B cell (primary cell): ENCODE measurements at regions not wholly inside any gene's neighbourhood (a gene's known extent, or its start where the extent isn't known, plus 50 kb on each side); places are given as distances from the start of the nearest gene placed in this dataset.

Experiments
- ATAC-seq: fragments of 200-7000 bp; cut with Tn5 transposase; one replicate; pipeline ENCODE4 v1.10.0; 2021; ENCODE audit warnings: low read depth, mild to moderate bottlenecking, moderate number of reproducible peaks, moderate library complexity
- CTCF ChIA-PET: fragments of 350-600 bp; sonication (Branson Sonifier 250); formaldehyde crosslinking; loops from one replicate; lab custom pipeline; 2021; ENCODE audit warnings: antibody characterized with exemption, inconsistent platforms; lab: Charles Lee
- POLR2A ChIA-PET: fragments of 350-600 bp; sonication (Branson Sonifier 250); formaldehyde crosslinking; loops from one replicate; lab custom pipeline; 2021; ENCODE audit warnings: antibody characterized with exemption; lab: Charles Lee
- DNase-seq: peaks from one replicate; pipeline ENCODE4 v3.0.0; 2013
- H2AFZ ChIP-seq: 2 replicates; pipeline ENCODE4 v1.6.1; 2012; ENCODE audit warnings: mild to moderate bottlenecking, low read depth, low read length; ENCODE audit not compliant: insufficient read depth, poor library complexity, severe bottlenecking
- H3K27ac ChIP-seq, 2 donors: 1 replicate in 1 of 2; 2 replicates in 1 of 2; pipeline ENCODE4 v1.5.1; 2012 to 2013; ENCODE audit warnings: low read length in 2 of 2, mild to moderate bottlenecking in 2 of 2, moderate library complexity in 1 of 2
- H3K27me3 ChIP-seq, 4 experiments: fragments of 200-600 bp in 1 of 4; sonication (generic) in 1 of 4; replicated peaks in 1 of 4; 1 replicate in 2 of 4; 2 replicates in 2 of 4; pipeline versions ENCODE4 v1.6.1 to v1.7.0; 2013 to 2016; ENCODE audit warnings: low read length in 3 of 4, mild to moderate bottlenecking in 2 of 4, mixed read lengths in 1 of 4, moderate library complexity in 1 of 4; ENCODE audit not compliant: insufficient read depth in 4 of 4, control insufficient read depth in 3 of 4; ENCODE audit errors: control extremely low read depth in 1 of 4
- H3K36me3 ChIP-seq, 2 experiments: replicated peaks in 1 of 2; 1 replicate in 1 of 2; 2 replicates in 1 of 2; pipeline versions ENCODE4 v1.6.1 to v1.7.1; 2013; ENCODE audit warnings: low read length in 1 of 2; ENCODE audit not compliant: insufficient read depth in 2 of 2, control insufficient read depth in 1 of 2; ENCODE audit errors: control extremely low read depth in 1 of 2, extremely low read depth in 1 of 2
- H3K4me1 ChIP-seq, 2 donors: fragments of 200-600 bp in 1 of 2; sonication (generic) in 1 of 2; 1 replicate in 1 of 2; 2 replicates in 1 of 2; pipeline versions ENCODE4 v1.5.1 to v1.6.1; 2013 to 2017; ENCODE audit warnings: low read length in 2 of 2; ENCODE audit not compliant: control insufficient read depth in 2 of 2, insufficient read depth in 2 of 2
- H3K4me2 ChIP-seq: replicated peaks from 2 replicates; pipeline ENCODE3; 2012; ENCODE audit warnings: mild to moderate bottlenecking, low read depth, low read length; ENCODE audit not compliant: poor library complexity, severe bottlenecking
- H3K4me3 ChIP-seq, 5 experiments: fragments of 200-600 bp in 1 of 5; sonication (generic) in 1 of 5; 1 replicate in 3 of 5; 2 replicates in 2 of 5; pipeline versions ENCODE4 v1.5.1 to v1.7.0; 2011 to 2016; ENCODE audit warnings: low read length in 4 of 5, mild to moderate bottlenecking in 4 of 5, low read depth in 2 of 5, control low read depth in 1 of 5, moderate library complexity in 1 of 5; ENCODE audit not compliant: insufficient read depth in 1 of 5; ENCODE audit errors: control extremely low read depth in 1 of 5, extremely low read depth in 1 of 5
- H3K79me2 ChIP-seq: fragments of 200-600 bp; sonication (generic); one replicate; pipeline ENCODE4 v1.6.0; 2016; ENCODE audit warnings: low read length; ENCODE audit not compliant: control insufficient read depth, insufficient read depth
- H3K9ac ChIP-seq: fragments of 200-600 bp; sonication (generic); 2 replicates; pipeline ENCODE4 v1.6.1; 2017; ENCODE audit warnings: mild to moderate bottlenecking, low read length, moderate library complexity
- H3K9me3 ChIP-seq, 3 donors: one replicate each; pipeline versions ENCODE4 v1.6.1 to v1.7.1; 2013; ENCODE audit warnings: low read length in 2 of 3; ENCODE audit not compliant: control insufficient read depth in 2 of 3, insufficient read depth in 1 of 3; ENCODE audit errors: control extremely low read depth in 1 of 3
- H4K20me1 ChIP-seq: 2 replicates; pipeline ENCODE4 v1.6.0; 2012; ENCODE audit warnings: mild to moderate bottlenecking, low read length; ENCODE audit not compliant: insufficient read depth, control insufficient read depth, poor library complexity, severe bottlenecking
- H3K27ac Mint-ChIP-seq: one replicate; pipeline ENCODE4 v1.8.0; 2021; ENCODE audit warnings: mixed read lengths
- H3K27me3 Mint-ChIP-seq: one replicate; pipeline ENCODE4 v1.8.0; 2021; ENCODE audit warnings: mixed read lengths
- H3K4me1 Mint-ChIP-seq: one replicate; pipeline ENCODE4 v1.8.0; 2021; ENCODE audit warnings: mixed read lengths
- H3K4me3 Mint-ChIP-seq: one replicate; pipeline ENCODE4 v1.8.0; 2021; ENCODE audit warnings: mixed read lengths
- H3K9me3 Mint-ChIP-seq: one replicate; pipeline ENCODE4 v1.8.0; 2022; ENCODE audit warnings: mixed read lengths; ENCODE audit not compliant: insufficient read depth
- EZH2 ChIP-seq: IDR thresholded peaks from 2 replicates; pipeline ENCODE4 v1.6.1; 2012; ENCODE audit warnings: borderline replicate concordance, low read depth, mild to moderate bottlenecking, moderate library complexity, low read length; ENCODE audit not compliant: insufficient read depth, poor library complexity, severe bottlenecking
- WGBS: methylation state at CpG from one replicate; pipeline ENCODE4 v1.1.5; 2013; ENCODE audit warnings: missing lambda C conversion rate; ENCODE audit not compliant: insufficient coverage; 5-methylcytosine and 5-hydroxymethylcytosine counted together
- intact Hi-C: fragments of 100-400 bp; cut with micrococcal nuclease; formaldehyde crosslinking; loops from one replicate; pipeline ENCODE4 v1.10.0; 2022
- TF ChIP-seq, protein P1 (sequence below): fragments of 200-600 bp; IDR thresholded peaks from one replicate; pipeline ENCODE4 v1.8.0; 2022; ENCODE audit warnings: antibody characterized with exemption, mild to moderate bottlenecking

DNA sequence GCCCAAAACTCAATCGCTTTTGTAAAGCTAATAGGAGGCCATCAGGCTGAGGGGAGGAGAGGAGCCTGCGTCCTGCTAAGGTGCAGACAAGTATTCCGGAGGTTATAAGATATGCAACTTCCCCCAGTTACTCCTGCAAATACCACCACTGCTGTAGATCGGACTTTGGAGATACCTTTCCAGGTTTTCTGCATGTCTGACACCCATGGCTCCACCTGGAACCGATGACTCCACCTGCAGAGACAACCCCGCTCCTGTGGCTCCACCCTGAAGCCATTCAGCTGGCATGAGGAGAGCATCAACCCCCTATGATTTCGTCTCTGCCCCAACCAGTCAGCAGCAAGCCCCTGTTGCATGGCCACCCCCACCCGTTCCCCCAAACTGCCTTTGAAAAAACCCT, 59.7 kb upstream of the SAMD5 start:
- POLR2A ChIA-PET: no interaction called here
- H3K27me3 Mint-ChIP-seq: peaks cover 10% of the 10 kb centered on the region
- Histone ChIP-seq H4K20me1 (no peaks in the 10 kb centered on the region), H3K4me1 (peaks cover 0 to 12% of the 10 kb centered on the region in 2 donors), H3K4me2 (no peak overlapping the region), H3K27me3 (peaks cover 0 to 4% (median 0%) of the 10 kb centered on the region in 4 experiments), H2AFZ (no peak overlapping the region), H3K36me3 (no peaks in the 10 kb centered on the region), H3K9me3 (peaks cover 0 to 11% (median 3%) of the 10 kb centered on the region in 3 donors), H3K9ac (no peak overlapping the region), H3K79me2 (no peaks in the 10 kb centered on the region), H3K4me3 (no peak overlapping the region), H3K27ac (no peak overlapping the region)
- peaks cover 10% of the 10 kb centered on the region for H3K4me1 Mint-ChIP-seq
- CTCF ChIA-PET: no interaction called here
- ATAC-seq (no peak), DNase-seq (no peak)
- TF ChIP-seq EZH2: no peak
- TF ChIP-seq, protein P1, sequence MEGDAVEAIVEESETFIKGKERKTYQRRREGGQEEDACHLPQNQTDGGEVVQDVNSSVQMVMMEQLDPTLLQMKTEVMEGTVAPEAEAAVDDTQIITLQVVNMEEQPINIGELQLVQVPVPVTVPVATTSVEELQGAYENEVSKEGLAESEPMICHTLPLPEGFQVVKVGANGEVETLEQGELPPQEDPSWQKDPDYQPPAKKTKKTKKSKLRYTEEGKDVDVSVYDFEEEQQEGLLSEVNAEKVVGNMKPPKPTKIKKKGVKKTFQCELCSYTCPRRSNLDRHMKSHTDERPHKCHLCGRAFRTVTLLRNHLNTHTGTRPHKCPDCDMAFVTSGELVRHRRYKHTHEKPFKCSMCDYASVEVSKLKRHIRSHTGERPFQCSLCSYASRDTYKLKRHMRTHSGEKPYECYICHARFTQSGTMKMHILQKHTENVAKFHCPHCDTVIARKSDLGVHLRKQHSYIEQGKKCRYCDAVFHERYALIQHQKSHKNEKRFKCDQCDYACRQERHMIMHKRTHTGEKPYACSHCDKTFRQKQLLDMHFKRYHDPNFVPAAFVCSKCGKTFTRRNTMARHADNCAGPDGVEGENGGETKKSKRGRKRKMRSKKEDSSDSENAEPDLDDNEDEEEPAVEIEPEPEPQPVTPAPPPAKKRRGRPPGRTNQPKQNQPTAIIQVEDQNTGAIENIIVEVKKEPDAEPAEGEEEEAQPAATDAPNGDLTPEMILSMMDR: no peak
- H3K27ac Mint-ChIP-seq: no peak overlapping the region
- H3K4me3 Mint-ChIP-seq: no peak overlapping the region
- WGBS: 94% methylated on average over 3 of the region's 8 CpGs
- intact Hi-C loops: no loop called here
- peaks cover 2% of the 10 kb centered on the region for H3K9me3 Mint-ChIP-seq

DNA sequence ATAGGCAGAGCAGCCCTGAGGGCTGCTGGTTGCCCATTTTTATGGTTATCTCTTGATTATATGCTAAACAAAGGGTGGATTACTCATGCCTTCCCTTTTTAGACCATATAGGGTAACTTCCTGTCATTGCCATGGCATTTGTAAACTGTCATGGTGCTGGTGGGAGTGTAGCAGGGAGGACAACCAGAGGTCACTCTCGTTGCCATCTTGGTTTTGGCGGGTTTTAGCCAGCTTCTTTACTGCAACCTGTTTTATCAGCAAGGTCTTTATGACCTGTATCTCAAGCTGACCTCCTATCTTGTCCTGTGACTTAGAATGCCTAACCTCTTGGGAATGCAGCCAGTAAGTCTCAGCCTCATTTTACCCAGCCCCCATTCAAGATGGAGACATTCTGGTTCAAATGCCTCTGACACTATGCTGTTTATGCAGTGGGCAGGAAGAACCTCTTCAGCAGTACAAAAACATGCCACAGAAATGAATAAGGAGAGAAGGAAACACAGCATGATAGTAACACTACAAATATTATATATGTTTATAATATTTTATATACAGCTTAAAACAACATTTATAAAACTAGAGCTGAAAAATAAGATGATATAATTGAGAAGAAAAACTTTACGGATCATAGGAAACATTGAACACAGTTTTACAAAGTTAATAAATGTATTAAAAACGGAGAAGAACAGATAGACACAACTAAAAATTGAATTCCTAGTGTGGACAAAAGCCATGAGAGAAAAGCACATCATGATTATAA, 58.9 kb upstream of the SAMD5 start:
- peaks cover 0 to 1% (median 0%) of the 10 kb centered on the region in 4 experiments for H3K27me3 ChIP-seq
- 100% methylated on average over 2 of the region's 4 CpGs for WGBS
- H2AFZ ChIP-seq: no peak overlapping the region
- peaks cover 0 to 11% (median 3%) of the 10 kb centered on the region in 3 donors for H3K9me3 ChIP-seq
- ATAC-seq: no peak
- no peak for TF ChIP-seq EZH2
- TF ChIP-seq, protein P1: no peak
- no peak for DNase-seq
- H3K4me3 ChIP-seq: no peak overlapping the region
- Mint-ChIP-seq H3K4me1 (peaks cover 10% of the 10 kb centered on the region), H3K9me3 (peaks cover 2% of the 10 kb centered on the region), H3K27me3 (peaks cover 3% of the 10 kb centered on the region), H3K27ac (no peak overlapping the region), H3K4me3 (no peak overlapping the region)
- H3K79me2 ChIP-seq: no peaks in the 10 kb centered on the region
- ChIA-PET POLR2A (no interaction called here), CTCF (no interaction called here)
- no peak overlapping the region for H3K27ac ChIP-seq
- H3K4me2 ChIP-seq: no peak overlapping the region
- no peak overlapping the region for H3K9ac ChIP-seq
- H3K4me1 ChIP-seq: peaks cover 0 to 12% of the 10 kb centered on the region in 2 donors
- no peaks in the 10 kb centered on the region for H4K20me1 ChIP-seq
- no peaks in the 10 kb centered on the region for H3K36me3 ChIP-seq
- intact Hi-C loops: no loop called here
